ENCODE measurements at regions not wholly inside any gene's neighbourhood (a gene's known extent, or its start where the extent isn't known, plus 50 kb on each side); places are given as distances from the start of the nearest gene placed in this dataset.
"Not testable (repeated sequence)": the region's sequence is repeated elsewhere in the genome, so short reads cannot be mapped to it uniquely, and the experiment has no call there.

- Histone ChIP-seq H3K9me3 (ENCODE audit: control insufficient read depth in 2 of 2, insufficient read depth in 1 of 2, low read depth in 1 of 2, low read length in 1 of 2) (no peaks in the 10 kb centered on the region), H3K4me1 (ENCODE audit: control insufficient read depth in 2 of 2, insufficient read depth in 2 of 2, low read length in 1 of 2) (no peaks in the 10 kb centered on the region), H3K36me3 (ENCODE audit: control insufficient read depth in 2 of 2, insufficient read depth in 2 of 2, low read length in 1 of 2) (no peaks in the 10 kb centered on the region), H3K27me3 (ENCODE audit: control insufficient read depth in 1 of 2, insufficient read depth in 2 of 2, low read length in 2 of 2) (no peaks in the 10 kb centered on the region), H3K27ac (ENCODE audit: low read depth in 2 of 2, low read length in 1 of 2) (no peak overlapping the region), H3K4me3 (ENCODE audit: low read depth in 1 of 2, low read length in 2 of 2) (no peak overlapping the region)
- WGBS, 2 donors: 86 to 89% methylated on average over 1 of the region's 1 CpG
Measured at GRCh38 chr6:68502946-68503345, 132.1 kb upstream of the ADGRB3 start.

GRCh38 chr6:68497927-68498326 lies 137.2 kb upstream of the ADGRB3 start:
- Histone ChIP-seq H3K27ac (ENCODE audit: low read depth in 2 of 2, low read length in 1 of 2) (no peak overlapping the region), H3K9me3 (ENCODE audit: control insufficient read depth in 2 of 2, insufficient read depth in 1 of 2, low read depth in 1 of 2, low read length in 1 of 2) (peaks cover 3% of the 10 kb centered on the region in 2 donors), H3K27me3 (ENCODE audit: control insufficient read depth in 1 of 2, insufficient read depth in 2 of 2, low read length in 2 of 2) (no peaks in the 10 kb centered on the region), H3K36me3 (ENCODE audit: control insufficient read depth in 2 of 2, insufficient read depth in 2 of 2, low read length in 1 of 2) (no peaks in the 10 kb centered on the region), H3K4me1 (ENCODE audit: control insufficient read depth in 2 of 2, insufficient read depth in 2 of 2, low read length in 1 of 2) (no peaks in the 10 kb centered on the region), H3K4me3 (ENCODE audit: low read depth in 1 of 2, low read length in 2 of 2) (no peak overlapping the region)
- 52 to 70% methylated on average over 1 of the region's 1 CpG for WGBS, 2 donors

- H3K27me3 ChIP-seq (ENCODE audit: control insufficient read depth in 1 of 2, insufficient read depth in 2 of 2, low read length in 2 of 2); H3K9me3 ChIP-seq (ENCODE audit: control insufficient read depth in 2 of 2, insufficient read depth in 1 of 2, low read depth in 1 of 2, low read length in 1 of 2); H3K27ac ChIP-seq (ENCODE audit: low read depth in 2 of 2, low read length in 1 of 2); H3K36me3 ChIP-seq (ENCODE audit: control insufficient read depth in 2 of 2, insufficient read depth in 2 of 2, low read length in 1 of 2); H3K4me1 ChIP-seq (ENCODE audit: control insufficient read depth in 2 of 2, insufficient read depth in 2 of 2, low read length in 1 of 2); H3K4me3 ChIP-seq (ENCODE audit: low read depth in 1 of 2, low read length in 2 of 2): not testable (repeated sequence)
- 90 to 98% methylated on average over 3 of the region's 3 CpGs for WGBS, 2 donors
Measured at GRCh38 chr6:68494880-68495279, 140.2 kb upstream of the ADGRB3 start.

GRCh38 chr6:68476611-68477010 lies 158.5 kb upstream of the ADGRB3 start:
- H3K9me3 ChIP-seq (ENCODE audit: control insufficient read depth in 2 of 2, insufficient read depth in 1 of 2, low read depth in 1 of 2, low read length in 1 of 2): no peaks in the 10 kb centered on the region
- WGBS, 2 donors: 33 to 44% methylated on average over 2 of the region's 2 CpGs
- H3K4me3 ChIP-seq (ENCODE audit: low read depth in 1 of 2, low read length in 2 of 2): no peak overlapping the region

GRCh38 chr6:68473433-68474210 lies 161.5 kb upstream of the ADGRB3 start:
- WGBS, 2 donors: 71 to 74% methylated on average over 5 of the region's 5 CpGs
- no peaks in the 10 kb centered on the region for H3K36me3 ChIP-seq (ENCODE audit: control insufficient read depth in 2 of 2, insufficient read depth in 2 of 2, low read length in 1 of 2)
- H3K27me3 ChIP-seq (ENCODE audit: control insufficient read depth in 1 of 2, insufficient read depth in 2 of 2, low read length in 2 of 2): no peaks in the 10 kb centered on the region

More at GRCh38 chr6:68476611-68477010, 158.5 kb upstream of the ADGRB3 start:
- H3K27me3 ChIP-seq (ENCODE audit: control insufficient read depth in 1 of 2, insufficient read depth in 2 of 2, low read length in 2 of 2): no peaks in the 10 kb centered on the region
- H3K4me1 ChIP-seq (ENCODE audit: control insufficient read depth in 2 of 2, insufficient read depth in 2 of 2, low read length in 1 of 2): no peaks in the 10 kb centered on the region
- no peak overlapping the region for H3K27ac ChIP-seq (ENCODE audit: low read depth in 2 of 2, low read length in 1 of 2)
- H3K36me3 ChIP-seq (ENCODE audit: control insufficient read depth in 2 of 2, insufficient read depth in 2 of 2, low read length in 1 of 2): no peaks in the 10 kb centered on the region

GRCh38 chr6:68468244-68468884 lies 166.7 kb upstream of the ADGRB3 start:
- Histone ChIP-seq H3K36me3 (ENCODE audit: control insufficient read depth in 2 of 2, insufficient read depth in 2 of 2, low read length in 1 of 2) (no peaks in the 10 kb centered on the region), H3K27me3 (ENCODE audit: control insufficient read depth in 1 of 2, insufficient read depth in 2 of 2, low read length in 2 of 2) (no peaks in the 10 kb centered on the region), H3K9me3 (ENCODE audit: control insufficient read depth in 2 of 2, insufficient read depth in 1 of 2, low read depth in 1 of 2, low read length in 1 of 2) (no peaks in the 10 kb centered on the region), H3K27ac (ENCODE audit: low read depth in 2 of 2, low read length in 1 of 2) (no peak overlapping the region), H3K4me1 (ENCODE audit: control insufficient read depth in 2 of 2, insufficient read depth in 2 of 2, low read length in 1 of 2) (no peaks in the 10 kb centered on the region), H3K4me3 (ENCODE audit: low read depth in 1 of 2, low read length in 2 of 2) (no peak overlapping the region)
- WGBS, 2 donors: 38 to 43% methylated on average over 4 of the region's 4 CpGs

More at GRCh38 chr6:68473433-68474210, 161.5 kb upstream of the ADGRB3 start:
- no peak overlapping the region for H3K27ac ChIP-seq (ENCODE audit: low read depth in 2 of 2, low read length in 1 of 2)
- no peaks in the 10 kb centered on the region for H3K9me3 ChIP-seq (ENCODE audit: control insufficient read depth in 2 of 2, insufficient read depth in 1 of 2, low read depth in 1 of 2, low read length in 1 of 2)
- H3K4me1 ChIP-seq (ENCODE audit: control insufficient read depth in 2 of 2, insufficient read depth in 2 of 2, low read length in 1 of 2): no peaks in the 10 kb centered on the region
- H3K4me3 ChIP-seq (ENCODE audit: low read depth in 1 of 2, low read length in 2 of 2): no peak overlapping the region

- no peaks in the 10 kb centered on the region for H3K36me3 ChIP-seq (ENCODE audit: control insufficient read depth in 2 of 2, insufficient read depth in 2 of 2, low read length in 1 of 2)
- WGBS, 2 donors: 76 to 85% methylated on average over 3 of the region's 3 CpGs
- H3K4me3 ChIP-seq (ENCODE audit: low read depth in 1 of 2, low read length in 2 of 2): no peak overlapping the region
- peaks cover 8 to 11% of the 10 kb centered on the region in 2 donors for H3K9me3 ChIP-seq (ENCODE audit: control insufficient read depth in 2 of 2, insufficient read depth in 1 of 2, low read depth in 1 of 2, low read length in 1 of 2)
- no peaks in the 10 kb centered on the region for H3K27me3 ChIP-seq (ENCODE audit: control insufficient read depth in 1 of 2, insufficient read depth in 2 of 2, low read length in 2 of 2)
- no peak overlapping the region for H3K27ac ChIP-seq (ENCODE audit: low read depth in 2 of 2, low read length in 1 of 2)
- H3K4me1 ChIP-seq (ENCODE audit: control insufficient read depth in 2 of 2, insufficient read depth in 2 of 2, low read length in 1 of 2): no peaks in the 10 kb centered on the region
Measured at GRCh38 chr6:68458447-68458846, 176.6 kb upstream of the ADGRB3 start.

- no peak overlapping the region for H3K4me3 ChIP-seq (ENCODE audit: low read depth in 1 of 2, low read length in 2 of 2)
- WGBS, 2 donors: 74 to 75% methylated on average over 4 of the region's 4 CpGs
- H3K4me1 ChIP-seq (ENCODE audit: control insufficient read depth in 2 of 2, insufficient read depth in 2 of 2, low read length in 1 of 2): no peaks in the 10 kb centered on the region
- no peak overlapping the region for H3K27ac ChIP-seq (ENCODE audit: low read depth in 2 of 2, low read length in 1 of 2)
- no peaks in the 10 kb centered on the region for H3K9me3 ChIP-seq (ENCODE audit: control insufficient read depth in 2 of 2, insufficient read depth in 1 of 2, low read depth in 1 of 2, low read length in 1 of 2)
- H3K36me3 ChIP-seq (ENCODE audit: control insufficient read depth in 2 of 2, insufficient read depth in 2 of 2, low read length in 1 of 2): no peaks in the 10 kb centered on the region
- no peaks in the 10 kb centered on the region for H3K27me3 ChIP-seq (ENCODE audit: control insufficient read depth in 1 of 2, insufficient read depth in 2 of 2, low read length in 2 of 2)
Measured at GRCh38 chr6:68447112-68447511, 188.0 kb upstream of the ADGRB3 start.

GRCh38 chr6:68445926-68446325 lies 189.2 kb upstream of the ADGRB3 start:
- no peak overlapping the region for H3K4me3 ChIP-seq (ENCODE audit: low read depth in 1 of 2, low read length in 2 of 2)
- H3K27me3 ChIP-seq (ENCODE audit: control insufficient read depth in 1 of 2, insufficient read depth in 2 of 2, low read length in 2 of 2): no peaks in the 10 kb centered on the region
- H3K27ac ChIP-seq (ENCODE audit: low read depth in 2 of 2, low read length in 1 of 2): no peak overlapping the region
- no peaks in the 10 kb centered on the region for H3K9me3 ChIP-seq (ENCODE audit: control insufficient read depth in 2 of 2, insufficient read depth in 1 of 2, low read depth in 1 of 2, low read length in 1 of 2)
- no peaks in the 10 kb centered on the region for H3K4me1 ChIP-seq (ENCODE audit: control insufficient read depth in 2 of 2, insufficient read depth in 2 of 2, low read length in 1 of 2)
- no peaks in the 10 kb centered on the region for H3K36me3 ChIP-seq (ENCODE audit: control insufficient read depth in 2 of 2, insufficient read depth in 2 of 2, low read length in 1 of 2)

GRCh38 chr6:68443704-68444103 lies 191.4 kb upstream of the ADGRB3 start:
- Histone ChIP-seq H3K4me1 (ENCODE audit: control insufficient read depth in 2 of 2, insufficient read depth in 2 of 2, low read length in 1 of 2) (no peaks in the 10 kb centered on the region), H3K4me3 (ENCODE audit: low read depth in 1 of 2, low read length in 2 of 2) (no peak overlapping the region), H3K27ac (ENCODE audit: low read depth in 2 of 2, low read length in 1 of 2) (no peak overlapping the region), H3K27me3 (ENCODE audit: control insufficient read depth in 1 of 2, insufficient read depth in 2 of 2, low read length in 2 of 2) (no peaks in the 10 kb centered on the region), H3K36me3 (ENCODE audit: control insufficient read depth in 2 of 2, insufficient read depth in 2 of 2, low read length in 1 of 2) (no peaks in the 10 kb centered on the region), H3K9me3 (ENCODE audit: control insufficient read depth in 2 of 2, insufficient read depth in 1 of 2, low read depth in 1 of 2, low read length in 1 of 2) (no peaks in the 10 kb centered on the region)

Measured in esophagus (tissue), 2 donors.